HepG2 (cell line): ENCODE measurements at regions not wholly inside any gene's neighbourhood (a gene's known extent, or its start where the extent isn't known, plus 50 kb on each side); places are given as distances from the start of the nearest gene placed in this dataset.

Experiments
- ATAC-seq: fragments of 200-7000 bp; cut with Tn5 transposase; 3 replicates; pipeline ENCODE4 v1.9.1; 2020; ENCODE audit warnings: mild to moderate bottlenecking, moderate library complexity
- BruUV-seq: library from RNA; stranded (reverse); fragments of 400-500 nt; replicated peaks from 2 replicates; lab custom pipeline; 2021; lab: Mats Ljungman, UMichigan
- CTCF ChIA-PET: fragments of 300-600 bp; formaldehyde crosslinking; extraction: SDS; loops from one replicate; lab custom pipeline; 2021; ENCODE audit warnings: low total read pairs, inconsistent platforms, low intra/inter-chr PET ratio; lab: Yijun Ruan, JAX
- POLR2A ChIA-PET: fragments of 350-600 bp; sonication (Branson Sonifier 250); formaldehyde crosslinking; loops from one replicate; lab custom pipeline; 2020; ENCODE audit warnings: antibody characterized with exemption, inconsistent platforms; lab: Yijun Ruan, JAX
- DNase-seq: peaks from one replicate; pipeline ENCODE4 v3.0.0-alpha.2; 2015; ENCODE audit warnings: low spot score
- FAIRE-seq: peaks from 3 replicates; lab custom pipeline; 2011; peaks lifted over from hg19 to GRCh38; lab: Jason Lieb, UNC
- H2AFZ ChIP-seq: one replicate; pipeline ENCODE4 v1.6.1; 2011; ENCODE audit warnings: low read length, inconsistent platforms
- H3K27ac ChIP-seq: fragments of 300-600 bp; 3 replicates; pipeline ENCODE4 v1.8.0; 2011; ENCODE audit warnings: mixed run types, mild to moderate bottlenecking, mixed read lengths, low read length, inconsistent platforms; ENCODE audit not compliant: insufficient read depth; ENCODE audit errors: extremely low read length
- H3K27me3 ChIP-seq, 2 experiments: fragments of 200-600 bp in 1 of 2; 2 replicates in 1 of 2; 3 replicates in 1 of 2; pipeline versions ENCODE4 v1.6.0 to v1.8.0; 2011; ENCODE audit warnings: low read length in 2 of 2, mild to moderate bottlenecking in 2 of 2, moderate library complexity in 2 of 2, inconsistent platforms in 1 of 2; ENCODE audit not compliant: insufficient read depth in 2 of 2, control insufficient read depth in 1 of 2
- H3K36me3 ChIP-seq, 2 experiments: fragments of 200-600 bp in 1 of 2; replicated peaks in 1 of 2; 2 replicates in 1 of 2; 3 replicates in 1 of 2; pipeline versions ENCODE4 v1.5.1 to v1.8.0; 2011; ENCODE audit warnings: low read length in 2 of 2, inconsistent platforms in 1 of 2; ENCODE audit not compliant: insufficient read depth in 2 of 2, control insufficient read depth in 1 of 2
- H3K4me1 ChIP-seq: 2 replicates; pipeline ENCODE4 v1.5.1; 2012; ENCODE audit warnings: low read length, inconsistent platforms; ENCODE audit not compliant: insufficient read depth
- H3K4me2 ChIP-seq: 2 replicates; pipeline ENCODE4 v1.6.0; 2011; ENCODE audit warnings: low read depth, low read length, inconsistent platforms
- H3K4me3 ChIP-seq, 3 experiments: fragments of 200-600 bp in 1 of 3; sonication (generic), shearing (Covaris generic) in 1 of 3; replicated peaks in 1 of 3; 2 replicates each; pipeline ENCODE4 v1.5.1; 2011 to 2016; ENCODE audit warnings: low read length in 3 of 3, inconsistent platforms in 2 of 3, low read depth in 2 of 3, mild to moderate bottlenecking in 2 of 3, control low read depth in 1 of 3, mixed read lengths in 1 of 3; ENCODE audit not compliant: insufficient read depth in 1 of 3
- H3K79me2 ChIP-seq: one replicate; pipeline ENCODE4 v1.6.1; 2011; ENCODE audit warnings: low read length, inconsistent platforms; ENCODE audit not compliant: insufficient read depth
- H3K9ac ChIP-seq: 2 replicates; pipeline ENCODE4 v1.6.0; 2011; ENCODE audit warnings: mild to moderate bottlenecking, low read depth, low read length, inconsistent platforms; ENCODE audit not compliant: insufficient read depth
- H3K9me3 ChIP-seq: 2 replicates; pipeline ENCODE4 v1.5.1; 2012; ENCODE audit warnings: mild to moderate bottlenecking, low read length
- H4K20me1 ChIP-seq: 2 replicates; pipeline ENCODE4 v1.6.0; 2011; ENCODE audit warnings: inconsistent platforms, mild to moderate bottlenecking, low read length, moderate library complexity; ENCODE audit not compliant: insufficient read depth
- ARNT ChIP-seq: fragments of 450-650 bp; IDR thresholded peaks from 2 replicates; pipeline ENCODE4 v1.6.1; 2017
- CHCHD3 ChIP-seq: sonication (generic); formaldehyde crosslinking; IDR thresholded peaks from 2 replicates; pipeline ENCODE4 v1.8.0; 2022; ENCODE audit warnings: mild to moderate bottlenecking, missing genetic modification reagents, moderate library complexity
- HHEX ChIP-seq: IDR thresholded peaks from 2 replicates; pipeline ENCODE4 v1.6.1; 2016; ENCODE audit warnings: control low read depth
- PPARG ChIP-seq: conservative IDR thresholded peaks from 2 replicates; pipeline ENCODE4 v1.6.1; 2016; ENCODE audit warnings: missing biosample characterization, missing genetic modification reagents
- ZBTB3 ChIP-seq: sonication (generic); formaldehyde crosslinking; IDR thresholded peaks from 2 replicates; pipeline ENCODE4 v1.4.0; 2020; ENCODE audit warnings: low read depth, mild to moderate bottlenecking, moderate library complexity, missing genetic modification reagents, borderline replicate concordance
- ZBTB7B ChIP-seq: sonication (generic); formaldehyde crosslinking; IDR thresholded peaks from 2 replicates; pipeline ENCODE4 v1.4.0; 2020; ENCODE audit warnings: missing genetic modification reagents
- ZIK1 ChIP-seq: sonication (generic); formaldehyde crosslinking; IDR thresholded peaks from 2 replicates; pipeline ENCODE4 v1.5.0; 2020; ENCODE audit warnings: mild to moderate bottlenecking, low read depth, missing genetic modification reagents, borderline replicate concordance
- ZNF234 ChIP-seq: sonication (generic); formaldehyde crosslinking; conservative IDR thresholded peaks from 2 replicates; pipeline ENCODE4 v1.5.1; 2020; ENCODE audit warnings: mild to moderate bottlenecking, missing genetic modification reagents
- WGBS: methylation state at CpG from one replicate; pipeline ENCODE4 v1.1.6; 2017; ENCODE audit warnings: low lambda C conversion rate; 5-methylcytosine and 5-hydroxymethylcytosine counted together
- in situ Hi-C: cut with HindIII; loops from 2 replicates; pipeline ENCODE4 v1.10.0; 2017; ENCODE audit warnings: low pct_unique_long_range_greater_than_20kb; ENCODE audit not compliant: extremely low pct_ligation_motif_present
- intact Hi-C: fragments of 100-400 bp; cut with micrococcal nuclease; formaldehyde crosslinking; loops from one replicate; pipeline ENCODE4 v1.10.0; 2022; ENCODE audit not compliant: unreplicated experiment

DNA sequence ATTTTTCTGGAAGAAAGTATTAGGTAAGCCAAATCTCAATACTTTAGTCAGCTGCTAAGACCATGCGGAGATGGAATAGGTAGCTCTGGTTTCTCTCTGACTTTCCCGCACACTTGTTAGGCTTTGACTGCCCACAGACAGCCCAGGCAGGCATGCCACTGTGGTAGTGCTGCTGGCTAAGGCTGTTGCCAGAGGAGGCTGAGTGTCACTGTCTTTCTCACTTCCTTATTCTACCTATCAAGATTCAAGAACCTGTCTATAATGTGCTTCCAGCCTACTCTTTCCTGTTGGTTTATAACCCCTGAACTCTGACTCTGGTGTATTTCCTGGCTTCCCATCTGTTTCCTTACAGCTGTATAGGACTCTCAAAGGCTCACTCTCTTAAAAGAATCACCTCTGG lies 81.8 kb upstream of the TRPC5 start:
- FAIRE-seq (no peak), DNase-seq (no peak), ATAC-seq (no peak)
- Histone ChIP-seq H3K4me3 (no peak overlapping the region), H3K4me1 (no peaks in the 10 kb centered on the region), H3K9ac (no peak overlapping the region), H3K4me2 (no peak overlapping the region), H2AFZ (no peak overlapping the region), H3K36me3 (no peaks in the 10 kb centered on the region), H4K20me1 (no peaks in the 10 kb centered on the region), H3K27me3 (no peaks in the 10 kb centered on the region), H3K9me3 (no peaks in the 10 kb centered on the region)
- POLR2A ChIA-PET, result no interaction called here
- no peak for TF ChIP-seq HHEX (CRISPR knock-in tag)
- TF ChIP-seq CHCHD3, result no peak
- no peak for TF ChIP-seq ARNT
- no peak for TF ChIP-seq ZNF234 (CRISPR knock-in tag)
- no peak for TF ChIP-seq ZIK1 (CRISPR knock-in tag)
- TF ChIP-seq ZBTB7B, result no peak
- TF ChIP-seq, all 625 proteins: peak for 0
- WGBS, result no CpG with 5 or more reads among the region's 2 CpGs
- in situ Hi-C loops (no loop called here), intact Hi-C loops (no loop called here)
- Histone ChIP-seq H3K27ac (no peak overlapping the region), H3K79me2 (no peaks in the 10 kb centered on the region)
- BruUV-seq, result no TSS peak
- CTCF ChIA-PET, result no interaction called here

DNA sequence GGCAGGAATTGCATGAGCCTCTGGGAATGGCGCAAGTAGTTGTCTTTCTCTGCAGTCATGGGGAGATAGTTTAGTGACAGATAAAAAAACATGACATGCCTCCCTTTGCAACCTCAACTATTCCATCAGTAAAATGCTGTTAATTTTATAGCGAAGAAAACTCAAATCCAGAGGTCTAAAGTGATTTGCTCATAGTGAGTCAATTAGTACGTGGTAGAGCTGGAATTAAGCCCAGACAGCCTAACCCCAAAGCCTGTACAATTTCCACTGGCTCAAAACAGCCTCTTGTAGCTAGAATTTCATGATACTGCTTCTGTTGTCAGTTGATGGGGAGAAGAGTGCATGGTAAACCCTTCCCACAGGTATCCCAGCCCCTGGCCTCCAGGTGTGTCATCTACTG lies 81.3 kb upstream of the TRPC5 start:
- no peaks in the 10 kb centered on the region for H3K9me3 ChIP-seq
- no peak overlapping the region for H3K9ac ChIP-seq
- H4K20me1 ChIP-seq, result no peaks in the 10 kb centered on the region
- intact Hi-C loops, result no loop called here
- no peaks in the 10 kb centered on the region for H3K4me1 ChIP-seq
- BruUV-seq, result no TSS peak
- ATAC-seq, result no peak
- CTCF ChIA-PET, result no interaction called here
- no peaks in the 10 kb centered on the region for H3K36me3 ChIP-seq
- no peak for FAIRE-seq
- H2AFZ ChIP-seq, result no peak overlapping the region
- 6% methylated on average over 2 of the region's 3 CpGs for WGBS
- TF ChIP-seq PPARG (CRISPR knock-in tag) (no peak), ZBTB3 (CRISPR knock-in tag) (no peak)
- H3K4me3 ChIP-seq, result no peak overlapping the region
- no peak overlapping the region for H3K27ac ChIP-seq
- no peak overlapping the region for H3K4me2 ChIP-seq
- POLR2A ChIA-PET, result no interaction called here
- no peaks in the 10 kb centered on the region for H3K79me2 ChIP-seq
- in situ Hi-C loops, result no loop called here
- DNase-seq, result no peak
- no peaks in the 10 kb centered on the region for H3K27me3 ChIP-seq
